DMS79 (cell line): ENCODE measurements at regions not wholly inside any gene's neighbourhood (a gene's known extent, or its start where the extent isn't known, plus 50 kb on each side); places are given as distances from the start of the nearest gene placed in this dataset.

Source experiments
- DNase-seq: peaks from one replicate; lab custom pipeline; 2025; lab: John Stamatoyannopoulos, UW

- DNase-seq: no peak
These were observed 427.2 kb downstream of the OCA2 start for GRCh38 chr15:27671819-27672437.

GRCh38 chr15:27670486-27671209, 428.5 kb downstream of the OCA2 start:
- peak; percentile 22 for DNase-seq

- no peak for DNase-seq
These were observed 429.5 kb downstream of the OCA2 start for GRCh38 chr15:27669641-27670040.

DNA sequence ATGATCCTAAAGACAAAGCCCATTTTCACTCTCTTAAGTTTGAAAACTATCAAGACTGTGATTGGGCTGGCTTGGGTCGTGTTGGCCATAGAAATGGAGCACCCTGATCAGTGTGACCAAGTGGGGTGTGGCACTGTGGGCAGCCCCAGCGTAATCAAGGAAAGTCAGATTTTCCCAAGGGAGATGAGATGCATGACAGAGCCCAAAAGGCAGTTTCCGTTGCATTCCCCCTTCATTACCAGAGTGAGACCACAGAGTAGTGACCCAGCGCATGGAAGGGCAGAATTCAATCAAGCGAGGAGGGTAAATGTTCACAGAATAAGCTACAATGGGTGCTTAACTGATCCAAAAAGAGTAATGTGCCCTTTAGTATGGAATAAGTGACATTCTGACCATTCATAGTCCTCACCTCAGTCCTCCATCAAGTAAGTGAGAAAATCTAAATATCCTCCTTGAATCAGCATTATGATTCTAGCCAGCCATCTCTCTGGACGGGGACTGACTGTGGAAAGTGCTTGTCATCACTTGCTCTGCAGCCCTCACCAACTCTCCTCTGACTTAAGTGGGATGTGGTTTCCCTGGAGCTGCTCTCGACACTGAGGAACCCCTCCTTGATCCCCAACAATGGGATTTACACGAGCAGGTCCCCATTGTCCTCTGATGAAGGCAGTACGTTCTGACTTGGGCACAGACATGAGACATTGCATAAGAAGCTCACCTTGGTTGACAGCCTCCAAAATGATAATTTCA, 430.5 kb downstream of the OCA2 start:
- no peak for DNase-seq

GRCh38 chr15:27665002-27665401, 434.1 kb downstream of the OCA2 start:
- DNase-seq: no peak

- DNase-seq: no peak
These were observed 436.2 kb downstream of the OCA2 start for GRCh38 chr15:27662892-27663291.

- DNase-seq: no peak
These were observed 438.4 kb downstream of the OCA2 start for GRCh38 chr15:27660676-27661075.

DNA sequence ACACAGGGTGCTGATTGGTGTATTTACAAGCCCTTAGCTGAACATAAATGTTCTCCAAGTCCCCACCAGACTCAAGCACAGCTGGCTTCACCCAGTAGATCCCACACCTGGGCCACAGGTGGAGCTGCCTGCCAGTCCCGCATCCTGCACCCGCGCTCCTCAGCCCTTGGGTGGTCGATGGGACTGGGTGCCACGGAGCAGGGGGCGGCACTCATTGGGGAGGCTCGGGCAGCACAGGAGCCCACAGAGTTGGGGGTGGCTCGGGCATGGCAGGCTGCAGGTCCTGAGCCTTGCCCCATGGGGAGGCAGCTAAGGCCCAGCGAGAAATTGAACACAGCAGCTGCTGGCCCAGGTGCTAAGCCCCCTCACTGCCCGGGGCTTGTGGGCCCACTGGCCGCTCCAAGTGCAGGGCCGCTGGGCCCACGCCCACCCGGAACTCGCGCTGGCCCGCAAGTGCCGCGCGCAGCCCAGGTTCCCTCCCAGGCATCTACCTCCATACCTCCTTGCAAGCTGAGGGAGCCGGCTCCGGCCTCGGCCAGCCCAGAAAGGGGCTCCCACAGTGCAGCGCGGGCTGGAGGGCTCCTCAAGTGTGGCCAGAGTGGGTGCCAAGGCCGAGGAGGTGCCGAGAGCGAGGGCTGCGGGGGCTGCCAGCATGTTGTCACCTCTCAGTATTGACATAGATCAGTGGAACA, 442.7 kb downstream of the OCA2 start:
- DNase-seq: no peak

DNA sequence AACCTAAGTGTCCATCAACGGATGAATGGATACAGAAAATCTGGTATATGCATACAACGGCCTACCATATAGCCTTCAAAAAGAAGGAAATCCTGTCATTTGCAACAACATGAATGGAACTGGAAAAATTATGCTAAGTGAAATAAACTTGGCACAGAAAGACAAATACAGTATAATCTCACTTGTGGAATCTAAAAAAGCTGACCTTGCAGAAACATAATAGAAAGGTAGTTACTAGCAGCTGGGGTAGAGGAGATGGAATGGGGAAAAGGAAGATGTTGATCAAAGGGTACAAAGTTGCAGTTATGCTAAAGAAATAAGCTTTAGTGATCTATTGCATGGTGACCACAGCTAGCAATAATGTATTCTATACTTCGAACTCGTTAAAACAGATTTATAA, 444.1 kb downstream of the OCA2 start:
- no peak for DNase-seq

GRCh38 chr15:27650244-27650643, 448.9 kb downstream of the OCA2 start:
- DNase-seq: no peak

DNA sequence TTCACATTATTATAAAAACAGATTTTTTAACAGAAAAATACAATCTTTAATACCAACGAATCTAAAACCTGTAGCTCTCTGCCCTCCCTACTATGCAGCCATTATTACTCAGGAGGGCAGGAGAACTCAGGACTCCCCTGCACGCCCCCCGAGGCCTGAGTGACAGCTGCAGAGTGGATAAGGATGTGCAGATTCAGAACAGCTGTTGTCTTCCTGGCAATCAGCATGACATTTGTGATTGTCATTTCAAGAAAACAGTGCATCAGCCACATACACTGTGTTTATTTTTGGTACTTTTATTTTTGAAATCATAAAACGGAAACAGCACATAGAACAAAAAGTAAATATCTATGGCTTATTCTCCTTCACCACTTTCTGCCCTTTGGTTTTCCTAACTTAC, 450.8 kb downstream of the OCA2 start:
- no peak for DNase-seq

DNA sequence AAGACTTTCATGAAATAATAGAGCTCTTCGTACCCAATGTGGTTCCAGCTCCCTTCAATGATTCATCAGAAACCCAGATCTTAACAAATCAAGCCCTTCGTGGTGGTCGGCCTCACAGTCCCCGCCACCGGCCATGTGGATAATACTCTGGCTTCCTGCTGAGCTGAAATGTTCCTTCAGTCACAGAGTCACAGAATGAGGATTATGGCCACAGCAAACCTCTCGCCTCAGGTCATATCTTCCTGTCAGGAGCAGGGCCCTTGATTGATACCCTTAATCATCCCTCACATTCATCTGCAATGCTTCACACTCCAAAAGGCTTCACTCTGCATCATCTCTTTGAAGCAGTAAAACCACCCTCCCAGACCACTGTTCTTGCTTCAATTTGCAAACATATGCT, 452.6 kb downstream of the OCA2 start:
- DNase-seq: no peak

DNA sequence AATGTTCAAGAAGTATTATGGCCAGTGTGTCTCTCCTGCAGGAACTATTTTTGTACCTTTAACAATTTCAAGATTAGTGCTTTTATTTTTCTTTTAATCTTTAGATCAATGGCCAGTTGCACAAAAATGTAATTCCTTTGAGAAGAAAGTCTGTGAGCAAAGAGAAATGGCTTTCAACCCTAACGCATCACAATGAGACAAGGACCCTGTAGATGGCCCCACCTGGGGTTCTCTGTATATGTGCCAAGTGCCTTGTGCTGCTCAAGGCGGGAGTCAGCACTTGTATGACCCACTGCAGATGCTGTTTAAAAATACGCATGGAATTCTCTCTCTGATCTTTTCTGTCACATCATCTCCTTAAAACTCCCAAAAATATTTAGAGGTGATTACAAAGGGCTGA, 453.4 kb downstream of the OCA2 start:
- no peak for DNase-seq

DNA sequence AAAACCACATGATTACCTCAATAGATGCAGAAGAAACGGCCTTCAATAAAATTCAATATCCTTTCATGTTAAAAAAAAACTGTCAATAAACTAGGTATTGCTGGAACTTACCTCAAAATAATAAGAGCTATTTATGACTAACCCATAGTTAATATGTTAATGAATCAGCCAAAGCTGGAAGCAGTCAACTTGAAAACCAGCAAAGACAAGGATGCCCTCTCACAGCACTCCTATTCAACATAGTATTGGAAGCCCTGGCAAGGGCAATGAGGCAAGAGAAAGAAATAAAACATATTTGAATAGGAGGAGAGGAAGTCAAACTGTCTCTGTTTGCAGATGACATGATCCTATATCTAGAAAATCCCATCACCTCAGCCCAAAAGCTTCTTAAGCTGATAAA, 456.1 kb downstream of the OCA2 start:
- no peak for DNase-seq

- no peak for DNase-seq
These were observed 459.5 kb downstream of the OCA2 start for GRCh38 chr15:27639595-27639994.

DNA sequence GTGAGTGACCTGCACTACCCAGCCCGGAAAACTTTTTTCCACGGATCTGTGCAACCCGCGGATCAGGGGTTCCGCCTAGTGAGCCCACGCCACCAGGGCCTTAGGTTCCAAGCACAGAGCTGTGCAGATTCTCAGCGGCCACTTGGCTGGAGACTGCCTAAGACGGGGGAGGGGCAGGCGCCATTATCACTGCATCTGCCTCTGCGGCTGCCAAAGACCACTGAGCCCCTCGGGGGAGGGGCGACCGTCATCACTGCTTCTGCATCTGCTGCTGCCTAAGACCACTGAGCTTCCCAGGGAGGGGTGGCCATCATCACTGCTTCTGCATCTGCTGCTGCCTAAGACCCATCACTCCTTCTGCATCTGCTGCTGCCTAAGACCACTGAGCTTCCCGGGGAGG, 460.2 kb downstream of the OCA2 start:
- DNase-seq: no peak

GRCh38 chr15:27635916-27636315, 463.2 kb downstream of the OCA2 start:
- DNase-seq: no peak

DNA sequence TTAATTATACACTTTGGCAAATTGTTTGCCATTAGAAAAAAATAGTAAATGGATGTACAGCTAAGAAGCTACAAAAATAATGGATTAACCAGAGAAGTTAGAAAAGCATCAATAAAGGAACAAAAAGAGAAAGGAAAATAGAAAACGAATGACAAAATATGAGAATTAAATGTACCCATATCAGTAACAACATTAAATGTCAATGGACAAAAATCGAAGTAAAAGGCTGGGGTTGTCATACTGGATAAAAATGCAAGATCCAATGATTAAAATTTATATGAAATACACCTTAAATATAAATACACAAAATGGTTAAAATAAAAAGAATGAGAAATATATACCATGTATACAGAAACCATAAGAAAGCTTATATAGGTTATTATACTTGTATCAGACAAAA, 470.6 kb downstream of the OCA2 start:
- DNase-seq: no peak

DNA sequence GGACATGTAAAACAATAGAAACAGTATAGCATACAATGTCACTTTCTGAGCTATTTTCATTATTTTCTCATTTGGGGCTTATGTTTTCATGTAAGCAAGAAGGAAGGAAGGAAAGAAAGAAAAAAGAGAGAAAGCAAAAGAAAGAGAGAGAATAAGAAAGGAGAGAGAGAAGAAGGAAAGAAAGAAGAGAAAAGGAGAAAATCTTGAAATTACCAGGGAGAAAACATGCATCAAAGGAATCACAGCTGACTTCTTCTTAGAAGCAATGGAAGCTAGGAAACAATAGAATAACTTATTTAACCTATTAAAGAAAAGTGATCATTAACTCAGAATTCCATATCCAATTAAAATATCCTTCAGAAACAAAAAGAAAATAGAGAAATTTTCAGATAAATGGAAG, 471.5 kb downstream of the OCA2 start:
- no peak for DNase-seq

GRCh38 chr15:27623560-27624305, 475.4 kb downstream of the OCA2 start:
- no peak for DNase-seq

DNA sequence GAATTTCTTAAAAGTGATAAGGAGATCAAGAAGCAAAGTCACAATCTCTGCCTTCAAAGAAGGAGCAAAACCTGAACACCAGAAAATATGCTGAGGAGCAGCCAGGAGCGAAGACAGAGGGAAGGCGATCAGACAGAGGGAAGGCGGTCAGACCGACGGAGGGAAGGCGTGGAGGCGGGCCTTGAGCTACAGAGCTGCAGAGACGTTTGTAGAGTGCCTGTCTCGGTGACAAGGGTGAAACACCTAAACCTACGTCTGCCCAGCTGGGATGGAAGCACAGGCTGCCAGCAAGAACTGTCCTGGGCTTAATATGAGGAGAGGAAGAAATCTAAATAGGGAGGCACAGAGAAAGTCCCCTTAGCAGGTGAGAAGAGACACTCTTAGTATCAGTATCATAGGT, 476.0 kb downstream of the OCA2 start:
- no peak for DNase-seq

DNA sequence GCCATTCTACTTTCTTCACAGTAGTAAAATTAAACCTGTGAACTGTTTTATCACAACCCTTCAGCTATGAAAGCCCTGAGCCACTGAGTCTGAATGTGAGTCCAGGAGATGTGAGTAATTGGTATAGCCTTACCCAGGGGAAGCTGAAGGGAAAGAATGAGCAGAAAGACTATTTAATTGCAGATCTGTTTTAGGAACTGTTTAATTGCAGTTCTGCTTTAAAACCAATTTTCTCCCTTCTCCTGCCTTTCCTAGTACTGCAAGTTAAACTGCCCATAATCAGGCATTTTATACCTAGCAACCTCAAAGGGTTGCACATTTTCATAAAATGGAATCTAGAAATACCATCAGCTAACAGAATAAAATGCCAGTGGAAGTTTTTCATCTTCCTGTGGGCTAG, 476.7 kb downstream of the OCA2 start:
- DNase-seq: no peak
